Cardiac muscle cell (in vitro differentiated cells and primary cell): ENCODE measurements at regions not wholly inside any gene's neighbourhood (a gene's known extent, or its start where the extent isn't known, plus 50 kb on each side); places are given as distances from the start of the nearest gene placed in this dataset.

Source experiments
- DNase-seq, 2 donors: peaks; one replicate each; pipeline versions ENCODE4 v3.0.0 to v3.0.0-alpha.2; 2010 to 2017; ENCODE audit warnings: low read depth in 1 of 2, low spot score in 1 of 2
- H3K27ac ChIP-seq: fragments of 200-600 bp; sonication (generic); 2 replicates; pipeline ENCODE4 v1.5.1; 2016
- H3K27me3 ChIP-seq: fragments of 200-600 bp; sonication (generic); 2 replicates; pipeline ENCODE4 v1.6.0; 2016; ENCODE audit warnings: control low read depth
- H3K36me3 ChIP-seq: fragments of 200-600 bp; sonication (generic); 2 replicates; pipeline ENCODE4 v1.5.1; 2016; ENCODE audit warnings: control low read depth
- H3K4me1 ChIP-seq: fragments of 200-600 bp; sonication (generic); 2 replicates; pipeline ENCODE4 v1.8.1; 2017; ENCODE audit warnings: low read depth, mild to moderate bottlenecking, mixed run types
- H3K4me3 ChIP-seq: fragments of 200-600 bp; sonication (generic); 2 replicates; pipeline ENCODE4 v1.5.1; 2016; ENCODE audit warnings: mild to moderate bottlenecking
- H3K9me3 ChIP-seq: fragments of 200-600 bp; sonication (generic); 2 replicates; pipeline ENCODE4 v1.5.1; 2017; ENCODE audit warnings: low read depth, mild to moderate bottlenecking, control low read depth
- CTCF ChIP-seq: IDR thresholded peaks from 2 replicates; pipeline ENCODE4 v1.5.1; 2012; ENCODE audit warnings: low read depth, mild to moderate bottlenecking, low read length

- H3K27me3 ChIP-seq = no peaks in the 10 kb centered on the region
- no peaks in the 10 kb centered on the region for H3K4me1 ChIP-seq
- no peak overlapping the region for H3K4me3 ChIP-seq
- no peaks in the 10 kb centered on the region for H3K36me3 ChIP-seq
- no peaks in the 10 kb centered on the region for H3K9me3 ChIP-seq
- DNase-seq = peak in 1 of 2 donors; percentile 47
- H3K27ac ChIP-seq = no peak overlapping the region
- TF ChIP-seq CTCF = no peak
These were observed 337.1 kb upstream of the GLI3 start for GRCh38 chr7:42573881-42574672.

- H3K36me3 ChIP-seq = no peaks in the 10 kb centered on the region
- no peak for TF ChIP-seq CTCF
- DNase-seq = no peak
- H3K4me3 ChIP-seq = no peak overlapping the region
- no peaks in the 10 kb centered on the region for H3K9me3 ChIP-seq
- H3K4me1 ChIP-seq = no peaks in the 10 kb centered on the region
- H3K27ac ChIP-seq = no peak overlapping the region
- no peaks in the 10 kb centered on the region for H3K27me3 ChIP-seq
These were observed 335.6 kb upstream of the GLI3 start for GRCh38 chr7:42572561-42572960.

- Histone ChIP-seq H3K27me3 (no peaks in the 10 kb centered on the region), H3K9me3 (no peaks in the 10 kb centered on the region), H3K4me3 (no peak overlapping the region), H3K27ac (no peak overlapping the region), H3K4me1 (no peaks in the 10 kb centered on the region), H3K36me3 (no peaks in the 10 kb centered on the region)
- DNase-seq = no peak
- no peak for TF ChIP-seq CTCF
These were observed 335.0 kb upstream of the GLI3 start for GRCh38 chr7:42572056-42572455.

GRCh38 chr7:42570944-42571343 lies 333.9 kb upstream of the GLI3 start:
- TF ChIP-seq CTCF = no peak
- no peaks in the 10 kb centered on the region for H3K27me3 ChIP-seq
- H3K36me3 ChIP-seq = no peaks in the 10 kb centered on the region
- H3K4me1 ChIP-seq = no peaks in the 10 kb centered on the region
- no peak overlapping the region for H3K27ac ChIP-seq
- H3K9me3 ChIP-seq = no peaks in the 10 kb centered on the region
- no peak for DNase-seq
- no peak overlapping the region for H3K4me3 ChIP-seq

GRCh38 chr7:42567051-42567450 lies 330.0 kb upstream of the GLI3 start:
- DNase-seq = no peak
- H3K27ac ChIP-seq = no peak overlapping the region
- TF ChIP-seq CTCF = no peak

GRCh38 chr7:42561797-42562196 lies 324.8 kb upstream of the GLI3 start:
- Histone ChIP-seq H3K27me3 (no peaks in the 10 kb centered on the region), H3K27ac (no peak overlapping the region), H3K36me3 (no peaks in the 10 kb centered on the region), H3K4me3 (no peak overlapping the region), H3K4me1 (no peaks in the 10 kb centered on the region), H3K9me3 (no peaks in the 10 kb centered on the region)
- TF ChIP-seq CTCF = no peak
- DNase-seq = no peak

More at GRCh38 chr7:42567051-42567450, 330.0 kb upstream of the GLI3 start:
- Histone ChIP-seq H3K4me1 (no peaks in the 10 kb centered on the region), H3K36me3 (no peaks in the 10 kb centered on the region), H3K27me3 (no peaks in the 10 kb centered on the region), H3K4me3 (no peak overlapping the region), H3K9me3 (no peaks in the 10 kb centered on the region)
